Thyroid gland (tissue), 4 donors: ENCODE measurements at regions not wholly inside any gene's neighbourhood (a gene's known extent, or its start where the extent isn't known, plus 50 kb on each side); places are given as distances from the start of the nearest gene placed in this dataset.

Experiments
- CTCF ChIP-seq, 6 experiments: fragments of 200-600 bp in 3 of 6; fragments of 450-650 bp in 3 of 6; sonication (generic) in 3 of 6; IDR thresholded peaks; one replicate each; pipeline ENCODE4 v1.5.1; 2016 to 2019; ENCODE audit warnings: antibody characterized with exemption in 6 of 6, mild to moderate bottlenecking in 2 of 6, inconsistent platforms in 1 of 6, moderate library complexity in 1 of 6
- POLR2A ChIP-seq, 2 donors: fragments of 450-650 bp; IDR thresholded peaks; one replicate each; pipeline ENCODE4 v1.6.1; 2017; ENCODE audit warnings: antibody characterized with exemption in 2 of 2, mild to moderate bottlenecking in 2 of 2, moderate library complexity in 1 of 2

GRCh38 chr17:70562137-70562536 lies 392.8 kb downstream of the KCNJ2 start:
- TF ChIP-seq CTCF (IDR thresholded peaks at IDR 0.05) (no peak), POLR2A (IDR thresholded peaks at IDR 0.05) (no peak)
